PC-3 (cell line): ENCODE measurements at regions not wholly inside any gene's neighbourhood (a gene's known extent, or its start where the extent isn't known, plus 50 kb on each side); places are given as distances from the start of the nearest gene placed in this dataset.
"Not testable (repeated sequence)": the region's sequence is repeated elsewhere in the genome, so short reads cannot be mapped to it uniquely, and the experiment has no call there.

ENCODE experiments used
- ATAC-seq: fragments of 200-7000 bp; cut with Tn5 transposase; 2 replicates; pipeline ENCODE4 v1.9.1; 2020; ENCODE audit warnings: mild to moderate bottlenecking, moderate library complexity
- BruUV-seq: library from RNA; stranded (reverse); fragments of 400-500 nt; replicated peaks from 2 replicates; lab custom pipeline; 2021; lab: Mats Ljungman, UMichigan
- CTCF ChIA-PET: fragments of 300-600 bp; sonication (Branson Sonifier 250); formaldehyde crosslinking; loops from one replicate; lab custom pipeline; 2022; ENCODE audit warnings: antibody characterized with exemption; lab: Charles Lee
- POLR2A ChIA-PET: fragments of 300-600 bp; sonication (Branson Sonifier 250); formaldehyde crosslinking; loops from one replicate; lab custom pipeline; 2022; ENCODE audit warnings: antibody characterized with exemption; ENCODE audit not compliant: unreplicated experiment; lab: Charles Lee
- DNase-seq: peaks from one replicate; pipeline ENCODE4 v3.0.0-alpha.2; 2015
- H2AFZ ChIP-seq: fragments of 300-600 bp; sonication (generic); 2 replicates; pipeline ENCODE4 v1.6.0; 2016; ENCODE audit warnings: antibody characterized with exemption, low read length
- H3F3A ChIP-seq: fragments of 300-600 bp; sonication (generic); one replicate; pipeline ENCODE4 v1.6.0; 2017; ENCODE audit warnings: antibody characterized with exemption, low read length, control low read depth, mild to moderate bottlenecking; ENCODE audit not compliant: unreplicated experiment
- H3K27ac ChIP-seq: fragments of 300-600 bp; sonication (generic); 2 replicates; pipeline ENCODE4 v1.5.1; 2016; ENCODE audit warnings: mild to moderate bottlenecking, low read length
- H3K27me3 ChIP-seq: fragments of 300-600 bp; sonication (generic); 2 replicates; pipeline ENCODE4 v1.6.1; 2016; ENCODE audit warnings: low read length, mixed read lengths
- H3K36me3 ChIP-seq: fragments of 300-600 bp; sonication (generic); 2 replicates; pipeline ENCODE4 v1.6.1; 2016; ENCODE audit warnings: low read depth, mixed run types, low read length, mixed read lengths
- H3K4me1 ChIP-seq: fragments of 300-600 bp; sonication (generic); 2 replicates; pipeline ENCODE4 v1.5.1; 2016; ENCODE audit warnings: low read length; ENCODE audit not compliant: insufficient read depth
- H3K4me2 ChIP-seq: fragments of 300-600 bp; sonication (generic); 2 replicates; pipeline ENCODE4 v1.6.0; 2016; ENCODE audit warnings: low read length
- H3K4me3 ChIP-seq: fragments of 300-600 bp; sonication (generic); 2 replicates; pipeline ENCODE4 v1.5.1; 2016; ENCODE audit warnings: mild to moderate bottlenecking, low read length, mixed read lengths
- H3K79me2 ChIP-seq: fragments of 300-600 bp; sonication (generic); 2 replicates; pipeline ENCODE4 v1.6.1; 2017; ENCODE audit warnings: low read length, mixed read lengths
- H3K9ac ChIP-seq: fragments of 300-600 bp; sonication (generic); 2 replicates; pipeline ENCODE4 v1.6.0; 2016; ENCODE audit warnings: mild to moderate bottlenecking, low read length
- H3K9me2 ChIP-seq: fragments of 300-600 bp; sonication (generic); replicated peaks from 2 replicates; pipeline ENCODE4 v1.6.1; 2016; ENCODE audit warnings: mixed run types, low read length, mixed read lengths
- H3K9me3 ChIP-seq: fragments of 300-600 bp; sonication (generic); 2 replicates; pipeline ENCODE4 v1.6.1; 2016; ENCODE audit warnings: low read length, mixed read lengths
- H4K20me1 ChIP-seq: fragments of 300-600 bp; sonication (generic); 2 replicates; pipeline ENCODE4 v1.6.1; 2016; ENCODE audit warnings: low read length, mixed read lengths
- CTCF ChIP-seq: fragments of 300-600 bp; sonication (generic); conservative IDR thresholded peaks from 2 replicates; pipeline ENCODE4 v1.5.1; 2017; ENCODE audit warnings: antibody characterized with exemption, low read depth, mild to moderate bottlenecking, low read length
- EZH2 ChIP-seq: fragments of 300-600 bp; sonication (generic); IDR thresholded peaks from one replicate; pipeline ENCODE4 v1.6.1; 2017; ENCODE audit warnings: antibody characterized with exemption, mild to moderate bottlenecking, low read length; ENCODE audit not compliant: unreplicated experiment
- EZH2phosphoT487 ChIP-seq: fragments of 300-600 bp; sonication (generic); IDR thresholded peaks from 2 replicates; pipeline ENCODE4 v1.6.1; 2018; ENCODE audit warnings: mild to moderate bottlenecking, antibody characterized with exemption, low read length, borderline replicate concordance
- intact Hi-C: fragments of 100-400 bp; cut with micrococcal nuclease; formaldehyde crosslinking; loops from 2 replicates; pipeline ENCODE4 v1.9.0; 2023

GRCh38 chr11:24206511-24206910, 290.3 kb upstream of the LUZP2 start:
- H3K4me1 ChIP-seq, result no peaks in the 10 kb centered on the region
- H3K79me2 ChIP-seq, result no peaks in the 10 kb centered on the region
- no peak overlapping the region for H3K4me2 ChIP-seq
- H4K20me1 ChIP-seq, result no peaks in the 10 kb centered on the region
- DNase-seq, result no peak
- no TSS peak for BruUV-seq
- ChIA-PET POLR2A (no interaction called here), CTCF (no interaction called here)
- no peaks in the 10 kb centered on the region for H3F3A ChIP-seq
- no peaks in the 10 kb centered on the region for H3K9me3 ChIP-seq
- H2AFZ ChIP-seq, result no peak overlapping the region
- no peak overlapping the region for H3K4me3 ChIP-seq
- H3K36me3 ChIP-seq, result no peaks in the 10 kb centered on the region
- TF ChIP-seq EZH2phosphoT487 (no peak), EZH2 (no peak), CTCF (no peak)
- no peaks in the 10 kb centered on the region for H3K27me3 ChIP-seq
- H3K27ac ChIP-seq, result no peak overlapping the region
- H3K9ac ChIP-seq, result no peak overlapping the region
- ATAC-seq, result no peak
- no peaks in the 10 kb centered on the region for H3K9me2 ChIP-seq
- intact Hi-C loops, result no loop called here

- ATAC-seq (no peak), DNase-seq (no peak)
- H3K4me1 ChIP-seq, result no peaks in the 10 kb centered on the region
- no peak overlapping the region for H3K4me2 ChIP-seq
- no peaks in the 10 kb centered on the region for H3K36me3 ChIP-seq
- H3K9ac ChIP-seq, result no peak overlapping the region
- H3K27ac ChIP-seq, result no peak overlapping the region
- TF ChIP-seq CTCF, result no peak
- no peak for TF ChIP-seq EZH2
- TF ChIP-seq EZH2phosphoT487, result no peak
- H3K4me3 ChIP-seq, result no peak overlapping the region
- H3K9me2 ChIP-seq, result no peaks in the 10 kb centered on the region
- no peaks in the 10 kb centered on the region for H3K9me3 ChIP-seq
- CTCF ChIA-PET, result no interaction called here
- H4K20me1 ChIP-seq, result no peaks in the 10 kb centered on the region
- intact Hi-C loops, result no loop called here
- no peak overlapping the region for H2AFZ ChIP-seq
- H3K27me3 ChIP-seq, result no peaks in the 10 kb centered on the region
- POLR2A ChIA-PET, result no interaction called here
- no TSS peak for BruUV-seq
- H3F3A ChIP-seq, result no peaks in the 10 kb centered on the region
- no peaks in the 10 kb centered on the region for H3K79me2 ChIP-seq
Observed at GRCh38 chr11:24216488-24216887, 280.4 kb upstream of the LUZP2 start.

- H3K79me2 ChIP-seq, H3K9me3 ChIP-seq, DNase-seq, H3K9ac ChIP-seq, H3K4me2 ChIP-seq, H3K36me3 ChIP-seq, ATAC-seq, H3K27ac ChIP-seq, H3K4me1 ChIP-seq, H3K4me3 ChIP-seq, H4K20me1 ChIP-seq, POLR2A ChIA-PET, CTCF ChIA-PET, H3K27me3 ChIP-seq, H3K9me2 ChIP-seq, BruUV-seq, H3F3A ChIP-seq, H2AFZ ChIP-seq, intact Hi-C loops: not testable (repeated sequence)
Observed at GRCh38 chr11:24217319-24217718, 279.5 kb upstream of the LUZP2 start.
